GM18861 (cell line): ENCODE measurements at regions not wholly inside any gene's neighbourhood (a gene's known extent, or its start where the extent isn't known, plus 50 kb on each side); places are given as distances from the start of the nearest gene placed in this dataset.

Experiments
- ATAC-seq: cut with Tn5 transposase; IDR thresholded peaks from one replicate; pipeline ENCODE4 v1.9.1; 2021; ENCODE audit not compliant: unreplicated experiment

- ATAC-seq = no peak
These were observed 197.1 kb upstream of the KBTBD8 start for GRCh38 chr3:66800941-66801545.

GRCh38 chr3:66803206-66803605, 194.9 kb upstream of the KBTBD8 start:
- no peak for ATAC-seq

- ATAC-seq = no peak
These were observed 194.1 kb upstream of the KBTBD8 start for GRCh38 chr3:66803721-66804695.

GRCh38 chr3:66808891-66809594, 189.1 kb upstream of the KBTBD8 start:
- no peak for ATAC-seq

- no peak for ATAC-seq
These were observed 188.5 kb upstream of the KBTBD8 start for GRCh38 chr3:66809595-66809958.

- no peak for ATAC-seq
These were observed 186.0 kb upstream of the KBTBD8 start for GRCh38 chr3:66812136-66812535.

GRCh38 chr3:66812741-66813140, 185.4 kb upstream of the KBTBD8 start:
- no peak for ATAC-seq

GRCh38 chr3:66816090-66816761, 181.9 kb upstream of the KBTBD8 start:
- ATAC-seq = peak; percentile 72

GRCh38 chr3:66817951-66818557, 180.1 kb upstream of the KBTBD8 start:
- no peak for ATAC-seq

- no peak for ATAC-seq
These were observed 178.1 kb upstream of the KBTBD8 start for GRCh38 chr3:66819993-66820501.

GRCh38 chr3:66822186-66823008, 175.7 kb upstream of the KBTBD8 start:
- ATAC-seq = no peak

GRCh38 chr3:66823009-66823397, 175.1 kb upstream of the KBTBD8 start:
- ATAC-seq = no peak

GRCh38 chr3:66823532-66823931, 174.6 kb upstream of the KBTBD8 start:
- no peak for ATAC-seq

GRCh38 chr3:66825375-66825774, 172.7 kb upstream of the KBTBD8 start:
- ATAC-seq = no peak

- ATAC-seq = no peak
These were observed 170.4 kb upstream of the KBTBD8 start for GRCh38 chr3:66827726-66828125.

GRCh38 chr3:66828303-66828702, 169.8 kb upstream of the KBTBD8 start:
- no peak for ATAC-seq

GRCh38 chr3:66830301-66830700, 167.8 kb upstream of the KBTBD8 start:
- no peak for ATAC-seq

- ATAC-seq = no peak
These were observed 166.2 kb upstream of the KBTBD8 start for GRCh38 chr3:66831931-66832330.

GRCh38 chr3:66836363-66837152, 161.5 kb upstream of the KBTBD8 start:
- no peak for ATAC-seq
